ENCODE measurements at regions not wholly inside any gene's neighbourhood (a gene's known extent, or its start where the extent isn't known, plus 50 kb on each side); places are given as distances from the start of the nearest gene placed in this dataset.
"Not testable (repeated sequence)": the region's sequence is repeated elsewhere in the genome, so short reads cannot be mapped to it uniquely, and the experiment has no call there.

DNA sequence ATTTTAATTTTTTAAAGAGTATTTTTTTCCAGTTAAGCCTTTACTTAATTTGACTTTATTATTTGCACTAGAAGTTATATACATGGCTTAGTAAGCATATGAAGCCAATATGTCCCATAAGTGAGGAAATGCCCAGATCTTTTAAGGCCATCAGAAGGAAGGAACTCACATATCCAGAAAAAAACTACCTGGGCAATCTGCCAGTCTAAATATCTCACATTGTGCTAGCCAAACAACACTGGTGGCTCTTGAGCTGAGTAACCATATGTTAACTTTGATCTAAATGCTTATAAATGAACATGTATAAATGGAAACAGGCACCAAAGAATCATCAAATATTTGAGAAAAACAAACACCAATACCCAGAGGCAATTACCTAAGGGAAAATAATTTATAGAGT is 138.6 kb upstream of the APOOL start:
- peak; percentile 22 for DNase-seq

DNA sequence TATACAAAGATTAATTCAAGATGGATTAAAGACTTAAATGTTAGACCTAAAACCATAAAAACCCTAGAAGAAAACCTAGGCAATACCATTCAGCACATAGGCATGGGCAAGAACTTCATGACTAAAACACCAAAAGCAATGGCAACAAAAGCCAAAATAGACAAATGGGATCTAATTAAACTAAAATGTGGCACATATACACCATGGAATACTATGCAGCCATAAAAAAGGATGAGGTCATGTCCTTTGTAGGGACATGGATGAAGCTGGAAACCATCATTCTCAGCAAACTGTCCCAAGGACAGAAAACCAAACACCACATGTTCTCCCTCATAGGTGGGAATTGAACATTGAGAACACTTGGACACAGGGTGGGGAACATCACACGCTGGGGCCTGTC is 133.4 kb upstream of the APOOL start:
- DNase-seq = not testable (repeated sequence)

DNA sequence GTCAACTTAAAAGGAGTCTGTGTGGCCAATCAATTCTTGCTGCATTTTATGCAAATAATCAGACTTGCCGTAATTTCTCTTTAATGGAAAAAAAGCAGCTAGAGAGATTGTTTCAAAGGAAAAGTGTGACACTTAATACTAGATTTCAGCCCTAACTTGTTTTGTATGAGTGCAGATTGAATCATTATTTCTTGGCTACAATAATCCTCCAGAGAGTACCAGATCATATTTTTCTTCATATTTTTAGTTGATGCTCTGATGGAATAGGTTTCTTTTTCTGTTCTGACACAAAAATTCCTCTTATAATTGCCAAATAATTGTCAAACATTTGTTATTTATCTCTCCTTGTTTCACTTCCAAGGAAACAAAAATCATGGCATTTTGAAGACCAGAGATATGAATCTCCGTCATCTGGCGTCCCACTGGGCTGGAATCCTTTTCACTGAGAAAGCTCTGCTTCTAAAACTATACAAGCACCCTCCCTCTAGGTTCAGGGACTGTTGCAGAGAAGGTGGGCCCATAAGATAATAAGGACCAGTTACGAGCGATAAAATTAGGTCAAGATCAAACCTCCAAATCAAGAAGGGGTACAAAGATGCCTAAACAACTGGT is 131.4 kb upstream of the APOOL start:
- DNase-seq = not testable (repeated sequence)

- no peak for DNase-seq
Observed at GRCh38 chrX:84873176-84873575, 130.5 kb upstream of the APOOL start.

GRCh38 chrX:84876876-84877275 is 126.8 kb upstream of the APOOL start:
- DNase-seq = no peak

DNA sequence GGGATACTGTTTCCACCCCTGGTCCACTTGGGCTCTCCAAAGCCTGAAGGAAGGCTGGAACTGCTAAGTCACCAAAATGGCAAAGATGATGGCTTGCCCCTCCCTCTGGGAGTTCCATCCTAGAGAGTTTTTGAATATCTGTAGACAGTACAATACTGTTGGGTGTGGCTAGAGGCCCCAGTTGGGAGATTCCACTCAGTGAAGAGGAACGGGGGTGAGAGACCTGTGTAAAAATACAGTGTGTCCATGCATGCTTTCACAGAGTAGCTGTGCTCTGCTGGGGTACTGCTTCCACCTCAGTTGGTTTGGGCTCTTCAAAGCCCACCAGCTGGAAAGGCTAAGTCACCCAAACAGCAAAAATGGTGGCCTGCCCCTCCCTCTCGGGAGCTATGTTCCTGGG is 109.8 kb upstream of the APOOL start:
- no peak for DNase-seq

- DNase-seq = peak; percentile 8
Observed at GRCh38 chrX:84907324-84907968, 96.2 kb upstream of the APOOL start.

DNA sequence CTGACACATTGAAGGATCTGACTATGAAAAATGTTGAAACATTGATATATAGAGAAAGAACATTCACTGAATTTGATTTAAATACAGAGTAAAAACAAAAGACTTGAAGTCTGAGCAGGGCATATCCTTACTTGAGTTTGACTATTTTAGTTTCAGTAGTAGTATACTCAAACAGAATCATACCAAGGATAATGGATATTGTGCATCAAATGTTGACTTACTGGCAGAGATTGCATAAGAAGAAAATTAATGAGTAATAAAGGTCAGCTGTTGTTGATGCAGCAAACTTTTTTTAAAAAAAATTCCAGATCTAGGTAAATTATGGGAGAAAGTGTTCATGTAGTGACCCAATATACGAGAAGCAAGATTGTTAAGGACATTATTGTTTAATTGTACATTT is 94.5 kb upstream of the APOOL start:
- DNase-seq = no peak

GRCh38 chrX:84924624-84925023 is 79.1 kb upstream of the APOOL start:
- no peak for DNase-seq

DNA sequence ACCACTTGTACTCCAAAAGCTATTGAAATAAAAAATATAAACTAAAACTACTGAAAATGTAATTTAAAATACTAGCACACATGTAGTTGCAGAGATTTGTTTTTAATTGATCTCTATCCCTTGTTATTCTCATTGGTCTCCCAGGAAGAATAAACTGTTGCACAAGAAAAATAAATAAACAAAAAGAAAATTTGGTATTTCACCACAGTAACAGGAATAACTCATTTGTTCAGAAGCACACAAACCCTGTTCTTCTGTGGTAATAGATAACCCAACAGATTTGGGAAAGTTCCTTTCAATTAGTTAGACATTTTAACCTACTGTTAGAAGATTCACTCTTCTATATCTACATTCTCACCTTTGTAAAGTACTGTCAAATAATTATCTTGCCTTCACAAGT is 70.9 kb upstream of the APOOL start:
- DNase-seq = no peak

- no peak for DNase-seq
Observed at GRCh38 chrX:84933956-84934556, 69.6 kb upstream of the APOOL start.
